K562 (cell line): ENCODE measurements at regions not wholly inside any gene's neighbourhood (a gene's known extent, or its start where the extent isn't known, plus 50 kb on each side); places are given as distances from the start of the nearest gene placed in this dataset.

Experiments
- ATAC-seq: fragments of 200-7000 bp; cut with Tn5 transposase; 3 replicates; pipeline ENCODE4 v1.9.1; 2020; ENCODE audit warnings: moderate library complexity
- BruUV-seq: library from RNA; stranded (reverse); fragments of 400-500 nt; replicated peaks from 2 replicates; lab custom pipeline; 2021; lab: Mats Ljungman, UMichigan
- CTCF ChIA-PET: fragments of 300-600 bp; formaldehyde crosslinking; extraction: SDS; loops from one replicate; lab custom pipeline; 2021; ENCODE audit warnings: low intra/inter-chr PET ratio; lab: Yijun Ruan, JAX
- POLR2A ChIA-PET: fragments of 300-600, 350-650 bp; sonication (Branson Sonifier 250); formaldehyde crosslinking; extraction: SDS; loops from one replicate; lab custom pipeline; 2021; ENCODE audit warnings: antibody characterized with exemption, inconsistent platforms; lab: Yijun Ruan, JAX
- DNase-seq, 4 experiments: peaks; one replicate each; pipeline versions ENCODE4 v3.0.0 to v3.0.0-alpha.2; 2011 to 2018; ENCODE audit warnings: low spot score in 3 of 4, mixed read lengths in 3 of 4; ENCODE audit errors: extremely low read depth in 1 of 4
- FAIRE-seq: peaks from 2 replicates; lab custom pipeline; 2011; peaks lifted over from hg19 to GRCh38; lab: Jason Lieb, UNC
- H2AFZ ChIP-seq: 2 replicates; pipeline ENCODE4 v1.6.0; 2011; ENCODE audit warnings: low read depth, low read length, control low read depth, inconsistent platforms
- H3K27ac ChIP-seq: fragments of 200-600 bp; 3 replicates; pipeline ENCODE4 v1.8.0; 2011; ENCODE audit warnings: low read depth, mild to moderate bottlenecking, control low read depth, inconsistent platforms, low read length, moderate library complexity, mixed read lengths; ENCODE audit errors: extremely low read depth
- H3K27me3 ChIP-seq, 2 experiments: fragments of 300-600 bp in 1 of 2; 2 replicates in 1 of 2; 3 replicates in 1 of 2; pipeline versions ENCODE4 v1.6.0 to v1.8.0; 2011; ENCODE audit warnings: inconsistent platforms in 2 of 2, low read length in 2 of 2, mild to moderate bottlenecking in 1 of 2, mixed read lengths in 1 of 2, moderate library complexity in 1 of 2; ENCODE audit not compliant: control insufficient read depth in 2 of 2, insufficient read depth in 2 of 2
- H3K36me3 ChIP-seq: fragments of 300-600 bp; 3 replicates; pipeline ENCODE4 v1.8.0; 2011; ENCODE audit warnings: mild to moderate bottlenecking, low read length, inconsistent platforms; ENCODE audit not compliant: control insufficient read depth, insufficient read depth
- H3K4me1 ChIP-seq, 2 experiments: fragments of 200-600 bp in 1 of 2; replicated peaks in 1 of 2; 2 replicates in 1 of 2; 3 replicates in 1 of 2; pipeline versions ENCODE4 v1.5.1 to v1.8.0; 2011; ENCODE audit warnings: inconsistent platforms in 2 of 2, low read length in 2 of 2, mild to moderate bottlenecking in 1 of 2, mixed read lengths in 1 of 2, moderate library complexity in 1 of 2; ENCODE audit not compliant: control insufficient read depth in 2 of 2, insufficient read depth in 2 of 2
- H3K4me2 ChIP-seq: 2 replicates; pipeline ENCODE4 v1.6.1; 2011; ENCODE audit warnings: low read length, control low read depth, inconsistent platforms, mixed read lengths; ENCODE audit not compliant: insufficient read depth
- H3K4me3 ChIP-seq: fragments of 200-600 bp; sonication (generic), shearing (Covaris generic); 2 replicates; pipeline ENCODE4 v1.5.1; 2016; ENCODE audit warnings: control low read depth, inconsistent platforms
- H3K79me2 ChIP-seq: fragments of 200-600 bp; 3 replicates; pipeline ENCODE4 v1.8.0; 2011; ENCODE audit warnings: low read length, inconsistent platforms; ENCODE audit not compliant: control insufficient read depth, insufficient read depth
- H3K9ac ChIP-seq, 2 experiments: 2 replicates each; pipeline versions ENCODE4 v1.6.0 to v1.6.1; 2011; ENCODE audit warnings: low read depth in 2 of 2, low read length in 2 of 2, control low read depth in 1 of 2, inconsistent platforms in 1 of 2, mild to moderate bottlenecking in 1 of 2, mixed read lengths in 1 of 2; ENCODE audit not compliant: insufficient read depth in 1 of 2
- H3K9me1 ChIP-seq: one replicate; pipeline ENCODE4 v1.6.0; 2011; ENCODE audit warnings: inconsistent platforms, mild to moderate bottlenecking, low read length, moderate library complexity; ENCODE audit not compliant: control insufficient read depth, insufficient read depth
- H3K9me3 ChIP-seq: replicated peaks from 2 replicates; pipeline ENCODE4 v1.5.1; 2011; ENCODE audit warnings: low read depth, low read length, inconsistent platforms; ENCODE audit not compliant: control insufficient read depth, insufficient read depth
- H4K20me1 ChIP-seq: replicated peaks from 2 replicates; pipeline ENCODE4 v1.6.1; 2011; ENCODE audit warnings: low read length, inconsistent platforms, mixed read lengths; ENCODE audit not compliant: control insufficient read depth, insufficient read depth
- ATF3 ChIP-seq, 2 experiments: fragments of 450-650 bp in 1 of 2; sonication (generic) in 1 of 2; formaldehyde crosslinking in 1 of 2; IDR thresholded peaks in 1 of 2; conservative IDR thresholded peaks in 1 of 2; 2 replicates each; pipeline versions ENCODE4 v1.6.1 to v1.8.1; 2016 to 2023; ENCODE audit warnings: mild to moderate bottlenecking in 2 of 2, moderate library complexity in 2 of 2, inconsistent platforms in 1 of 2, missing genetic modification reagents in 1 of 2
- HNRNPL ChIP-seq: fragments of 200-400 bp; formaldehyde crosslinking; IDR thresholded peaks from 2 replicates; pipeline ENCODE4 v1.6.1; 2017; ENCODE audit warnings: low read depth, mild to moderate bottlenecking, low read length
- ID3 ChIP-seq, 2 experiments: fragments of 250-450 bp in 1 of 2; fragments of 450-650 bp in 1 of 2; sonication (Bioruptor Pico) in 1 of 2; IDR thresholded peaks; 2 replicates each; pipeline versions ENCODE4 v1.6.1 to v1.8.0; 2016 to 2021; ENCODE audit warnings: mild to moderate bottlenecking in 2 of 2, moderate library complexity in 2 of 2, missing compliant biosample characterization in 1 of 2, missing genetic modification characterization in 1 of 2
- MCM2 ChIP-seq: fragments of 450-650 bp; IDR thresholded peaks from 2 replicates; pipeline ENCODE4 v1.6.1; 2017; ENCODE audit warnings: low read depth, mild to moderate bottlenecking
- NRF1 ChIP-seq, 2 experiments: fragments of 450-650 bp; IDR thresholded peaks in 1 of 2; conservative IDR thresholded peaks in 1 of 2; 2 replicates each; pipeline ENCODE4 v1.6.1; 2014; ENCODE audit warnings: mild to moderate bottlenecking in 2 of 2
- PTBP1 ChIP-seq: fragments of 200-400 bp; formaldehyde crosslinking; IDR thresholded peaks from 2 replicates; pipeline ENCODE4 v1.6.1; 2017; ENCODE audit warnings: low read depth, low read length
- SP1 ChIP-seq: sonication (generic); formaldehyde crosslinking; IDR thresholded peaks from 2 replicates; pipeline ENCODE4 v1.8.1; 2022; ENCODE audit warnings: mild to moderate bottlenecking, missing genetic modification reagents
- THAP12 ChIP-seq: fragments of 250-450 bp; sonication (Bioruptor Pico); IDR thresholded peaks from 2 replicates; pipeline ENCODE4 v1.9.0; 2021; ENCODE audit warnings: mild to moderate bottlenecking, inconsistent platforms
- TRIM28 ChIP-seq: fragments of 450-650 bp; IDR thresholded peaks from 2 replicates; pipeline ENCODE4 v1.6.1; 2017
- XRCC3 ChIP-seq: fragments of 450-650 bp; IDR thresholded peaks from 2 replicates; pipeline ENCODE4 v1.6.1; 2017; ENCODE audit warnings: mild to moderate bottlenecking, moderate library complexity
- ZNF263 ChIP-seq: sonication (generic); formaldehyde crosslinking; IDR thresholded peaks from 2 replicates; pipeline ENCODE4 v1.8.0; 2022; ENCODE audit warnings: mild to moderate bottlenecking, missing genetic modification reagents, borderline replicate concordance
- ZNF41 ChIP-seq: fragments of 250-450 bp; sonication (Bioruptor Pico); conservative IDR thresholded peaks from 2 replicates; pipeline ENCODE4 v1.4.0; 2020; ENCODE audit warnings: mild to moderate bottlenecking
- ZNF668 ChIP-seq: fragments of 250-450 bp; sonication (Bioruptor Pico); IDR thresholded peaks from 2 replicates; pipeline ENCODE4 v1.8.0; 2022; ENCODE audit warnings: mild to moderate bottlenecking, inconsistent platforms
- ZZZ3 ChIP-seq: fragments of 450-650 bp; IDR thresholded peaks from 2 replicates; pipeline ENCODE4 v1.6.1; 2016; ENCODE audit warnings: antibody characterized with exemption, mild to moderate bottlenecking, moderate library complexity
- WGBS: fragments of 100-300 bp; shearing (Covaris generic); methylation state at CpG from one replicate; pipeline ENCODE4 v1.1.6; 2016; ENCODE audit warnings: low coverage, mixed read lengths; ENCODE audit not compliant: insufficient coverage; ENCODE audit errors: missing lambda C conversion rate; 5-methylcytosine and 5-hydroxymethylcytosine counted together
- in situ Hi-C: fragments of 300-500 bp; cut with MboI; formaldehyde crosslinking; loops from 4 replicates; pipeline ENCODE4 v1.15.0; 2018; ENCODE audit warnings: inconsistent platforms, mixed read lengths
- intact Hi-C: fragments of 100-400 bp; cut with micrococcal nuclease; formaldehyde crosslinking; loops from 2 replicates; pipeline ENCODE4 v1.14.2; 2022

GRCh38 chr6:21928827-21929226 lies 335.3 kb downstream of the SOX4 start:
- ChIA-PET CTCF (no interaction called here), POLR2A (interaction anchor here (1.1 kb wide), 1 partner anchor 19 kb away, joined by 3 read pairs; no protein-coding TSS in a partner anchor)
- Histone ChIP-seq H3K9ac (no peak overlapping the region), H3K4me2 (no peak overlapping the region), H3K79me2 (no peaks in the 10 kb centered on the region), H4K20me1 (no peaks in the 10 kb centered on the region), H3K9me3 (no peaks in the 10 kb centered on the region), H3K9me1 (no peaks in the 10 kb centered on the region), H3K27ac (no peak overlapping the region), H2AFZ (no peak overlapping the region), H3K36me3 (no peaks in the 10 kb centered on the region), H3K4me3 (no peak overlapping the region), H3K4me1 (peaks cover 0 to 12% of the 10 kb centered on the region in 2 experiments; a peak in 4 of 5 replicates), H3K27me3 (no peaks in the 10 kb centered on the region)
- intact Hi-C loops: no loop called here
- FAIRE-seq (no peak), DNase-seq (no peak), ATAC-seq (no peak)
- BruUV-seq: no TSS peak
- TF ChIP-seq ZNF41: no peak
- no peak for TF ChIP-seq ZNF668 (CRISPR knock-in tag)
- no peak for TF ChIP-seq ATF3 (IDR thresholded peaks at IDR 0.05)
- no peak for TF ChIP-seq ATF3 (CRISPR knock-in tag; conservative IDR thresholded peaks at IDR 0.05)
- TF ChIP-seq SP1: no peak
- no peak for TF ChIP-seq ZZZ3
- TF ChIP-seq TRIM28: no peak
- no peak for TF ChIP-seq ZNF263 (CRISPR knock-in tag)
- TF ChIP-seq PTBP1: no peak
- no peak for TF ChIP-seq HNRNPL
- no peak for TF ChIP-seq NRF1 (conservative IDR thresholded peaks at IDR 0.05 in 1 of 2, IDR thresholded peaks at IDR 0.05 in 1 of 2)
- TF ChIP-seq ID3 (CRISPR knock-in tag; IDR thresholded peaks at IDR 0.05): no peak
- TF ChIP-seq ID3 (tag; IDR thresholded peaks at IDR 0.05): no peak
- TF ChIP-seq XRCC3: no peak
- TF ChIP-seq THAP12 (CRISPR knock-in tag): no peak
- no peak for TF ChIP-seq MCM2
- in situ Hi-C loops: no loop called here
- 23% methylated on average over 3 of the region's 3 CpGs for WGBS
